GM18519 (cell line): ENCODE measurements at regions not wholly inside any gene's neighbourhood (a gene's known extent, or its start where the extent isn't known, plus 50 kb on each side); places are given as distances from the start of the nearest gene placed in this dataset.

ENCODE experiments used
- ATAC-seq: cut with Tn5 transposase; IDR thresholded peaks from one replicate; pipeline ENCODE4 v1.9.1; 2021; ENCODE audit warnings: mild to moderate bottlenecking, moderate library complexity; ENCODE audit not compliant: unreplicated experiment, low FRiP score

DNA sequence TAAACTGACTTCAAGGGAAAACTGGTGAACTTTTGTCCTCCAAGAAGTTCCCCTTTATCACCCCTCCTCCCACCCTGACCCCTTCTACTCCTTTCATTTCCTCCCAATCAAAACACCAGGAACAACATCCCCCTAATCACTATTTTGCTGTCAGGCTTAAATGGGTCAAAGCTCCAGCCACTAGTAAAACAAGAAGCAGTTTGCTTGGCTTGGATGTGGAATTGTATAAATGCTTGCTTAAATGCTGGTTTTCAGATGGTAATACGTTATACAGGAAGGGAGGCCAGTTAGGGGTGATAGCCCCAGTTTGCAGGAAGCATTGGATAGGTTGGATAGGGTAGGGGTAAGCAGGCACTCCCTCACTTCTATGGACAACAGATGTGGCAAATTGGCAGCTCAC, 473.6 kb downstream of the AGTPBP1 start:
- ATAC-seq: no peak

DNA sequence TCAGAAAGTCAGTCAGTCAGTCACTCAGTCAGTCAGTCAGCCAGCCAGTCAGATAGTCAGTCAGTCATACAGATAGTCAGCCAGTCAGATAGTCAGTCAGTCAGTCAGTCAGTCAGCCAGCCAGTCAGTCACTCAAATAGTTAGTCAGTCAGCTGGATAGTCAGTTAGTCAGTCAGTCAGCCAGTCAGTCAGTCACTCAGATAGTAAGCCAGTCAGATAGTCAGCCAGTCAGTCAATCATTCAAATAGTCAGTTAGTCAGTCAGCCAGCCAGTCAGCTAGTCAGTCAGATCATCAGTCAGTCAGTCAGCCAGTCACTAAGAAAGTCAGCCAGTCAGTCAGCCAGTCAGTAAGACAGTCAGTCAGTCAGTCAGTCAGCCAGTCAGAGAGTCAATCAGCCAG, 477.1 kb downstream of the AGTPBP1 start:
- ATAC-seq: no peak

DNA sequence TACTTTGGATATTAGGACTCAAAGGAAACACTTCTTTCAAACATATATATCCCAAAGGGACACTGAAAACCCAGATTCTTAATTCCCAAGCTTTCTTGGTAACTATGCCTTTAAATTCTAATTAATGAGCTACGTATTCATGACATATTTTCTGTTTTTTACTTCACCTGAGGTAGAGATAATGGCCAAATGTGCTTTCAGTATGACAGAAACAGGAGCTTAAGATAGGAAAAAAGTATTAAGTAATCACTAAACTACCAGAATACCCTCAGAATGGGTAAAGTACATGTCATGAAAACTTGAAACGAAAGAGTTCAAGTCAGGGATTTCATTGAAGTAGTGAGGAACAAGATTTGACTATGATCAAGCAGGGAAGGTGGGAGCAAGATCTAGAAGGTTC, 478.5 kb downstream of the AGTPBP1 start:
- no peak for ATAC-seq

DNA sequence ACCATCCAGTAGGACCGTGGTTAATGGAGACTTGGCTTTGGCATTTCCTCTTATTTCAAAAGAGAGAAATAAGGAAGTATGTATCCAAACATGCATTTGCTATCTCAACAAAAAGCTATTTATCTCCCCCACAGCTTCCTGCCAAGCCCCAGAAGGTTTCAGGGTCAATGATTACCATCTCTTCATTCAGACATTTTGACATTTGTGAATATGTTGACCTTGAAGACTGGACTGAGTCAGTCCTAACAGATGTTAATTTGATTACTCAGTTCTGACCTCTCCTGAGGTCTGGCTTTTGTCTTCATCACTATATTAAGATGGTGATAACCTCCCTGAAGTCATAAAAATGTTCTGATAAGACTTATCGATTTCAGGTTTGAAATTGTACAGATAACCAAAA, 479.4 kb downstream of the AGTPBP1 start:
- no peak for ATAC-seq

DNA sequence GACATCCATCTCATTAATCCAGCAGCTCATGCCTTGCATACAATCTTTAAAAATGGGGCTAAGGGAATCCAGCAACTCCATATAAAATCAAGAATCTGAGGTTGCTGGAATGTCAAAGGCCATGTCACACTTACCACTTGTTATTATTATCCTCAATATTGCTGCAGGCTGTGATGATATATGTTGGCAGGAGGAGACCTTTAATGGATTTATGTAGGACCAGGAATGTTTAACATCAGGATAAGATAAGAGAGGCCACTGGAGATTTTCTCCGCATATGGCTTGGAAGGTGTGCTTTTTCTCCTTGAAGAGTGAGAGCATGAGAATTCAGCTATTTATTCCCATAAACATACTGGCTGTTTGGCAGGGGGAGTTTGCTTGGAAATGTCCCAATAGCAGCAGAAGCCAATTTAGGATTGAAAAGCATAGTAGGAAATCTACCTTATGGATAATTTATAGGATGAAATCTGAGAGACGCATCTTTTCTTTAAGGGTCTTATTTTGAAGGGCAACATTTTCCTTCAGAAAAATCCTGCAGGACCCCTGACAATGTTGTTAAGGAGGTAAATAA, 481.4 kb downstream of the AGTPBP1 start:
- no peak for ATAC-seq

DNA sequence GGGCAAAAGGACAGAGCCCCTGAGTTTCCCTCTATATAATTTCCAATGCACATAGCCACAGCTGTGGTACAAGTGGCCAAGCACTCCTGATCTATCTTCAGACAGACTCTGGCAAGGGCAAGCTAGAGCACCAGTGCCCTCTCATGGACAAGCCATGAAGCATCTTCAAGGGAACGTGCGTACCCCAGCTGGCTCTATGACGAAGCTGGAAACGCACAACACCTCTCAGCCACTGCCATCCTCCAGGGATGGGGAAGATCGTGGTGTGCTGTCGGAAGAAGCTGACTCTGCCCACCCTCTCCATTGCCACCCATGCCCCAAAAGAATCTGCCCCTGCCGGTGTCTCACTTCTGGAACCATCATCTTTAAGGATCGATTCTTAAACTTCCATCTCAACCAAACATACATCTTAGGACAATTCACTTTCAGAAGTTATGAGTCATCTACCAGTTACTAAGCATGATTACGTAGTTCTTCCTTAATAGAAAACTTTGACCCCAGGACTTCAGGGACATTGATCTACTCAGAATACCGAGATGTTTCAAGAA, 482.9 kb downstream of the AGTPBP1 start:
- no peak for ATAC-seq

DNA sequence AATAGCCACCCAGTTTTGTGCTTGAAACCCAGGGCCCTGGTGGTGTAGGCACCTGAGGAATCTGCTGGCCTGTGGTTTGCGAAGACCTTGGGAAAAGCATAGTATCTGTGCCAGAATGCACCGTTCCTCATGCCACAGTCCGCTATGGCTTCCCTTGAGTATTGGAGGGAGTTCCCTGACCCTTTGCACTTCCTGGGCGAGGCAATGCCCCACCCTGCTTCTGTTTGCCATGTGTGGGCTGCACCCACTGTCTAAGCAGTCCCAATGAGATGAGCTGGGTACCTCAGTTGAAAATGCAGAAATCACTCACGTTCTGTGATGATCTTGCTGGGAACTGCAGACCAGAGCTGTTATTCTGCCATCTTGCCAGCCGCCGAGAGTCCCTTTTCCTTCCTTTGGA, 483.5 kb downstream of the AGTPBP1 start:
- ATAC-seq: no peak

DNA sequence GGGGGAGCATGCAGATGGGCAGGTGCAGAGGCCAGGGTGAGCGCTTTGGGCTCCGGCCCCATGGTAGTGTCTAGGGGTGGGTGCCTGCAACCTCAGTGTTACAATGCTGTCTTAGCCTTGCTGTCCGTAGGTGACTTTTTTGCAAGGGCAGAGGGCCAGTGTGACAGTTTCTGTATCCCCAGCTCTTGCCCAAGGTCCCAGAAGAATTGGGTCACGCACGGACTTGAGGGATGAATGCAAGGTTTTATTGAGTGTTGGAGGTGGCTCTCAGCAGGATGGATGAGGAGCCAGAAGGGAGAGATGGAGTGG, 492.5 kb downstream of the AGTPBP1 start:
- ATAC-seq: no peak

DNA sequence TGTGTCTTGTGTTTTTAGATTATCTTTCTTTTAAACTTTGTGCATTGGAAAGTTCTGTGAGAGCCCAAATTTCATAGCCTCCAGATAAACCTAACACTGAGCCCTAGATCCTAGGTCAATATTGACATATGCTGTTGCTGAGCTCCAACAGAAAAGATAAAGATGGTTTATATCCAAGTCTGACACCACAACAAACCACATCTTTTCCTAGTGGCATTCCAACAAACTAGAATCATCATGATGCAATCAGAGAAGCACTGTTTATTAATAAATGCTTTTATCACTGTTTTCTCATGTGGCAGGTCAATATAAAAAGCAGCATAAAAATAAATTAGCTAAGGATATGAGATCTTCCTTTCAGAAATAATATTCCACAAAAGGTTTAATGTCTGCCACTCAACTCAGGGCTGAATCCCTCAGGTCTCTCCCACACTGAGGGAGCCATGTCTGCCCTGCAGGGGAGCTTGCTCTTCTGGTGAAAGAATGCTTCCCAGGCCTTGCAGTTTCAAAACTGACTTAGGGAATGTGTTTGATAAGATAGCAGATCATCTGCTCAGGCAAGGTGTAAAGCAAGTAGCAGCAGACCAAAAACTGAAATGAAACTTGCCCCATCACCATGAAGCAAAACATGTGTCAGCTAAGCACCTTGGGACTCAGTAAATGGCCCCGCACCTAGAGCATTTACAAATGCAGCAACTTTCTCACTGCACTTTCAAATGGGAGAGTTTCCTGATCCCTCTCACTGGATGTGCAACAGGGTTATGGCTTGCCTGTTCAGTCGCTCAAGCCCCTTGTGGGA, 493.0 kb downstream of the AGTPBP1 start:
- ATAC-seq: no peak

DNA sequence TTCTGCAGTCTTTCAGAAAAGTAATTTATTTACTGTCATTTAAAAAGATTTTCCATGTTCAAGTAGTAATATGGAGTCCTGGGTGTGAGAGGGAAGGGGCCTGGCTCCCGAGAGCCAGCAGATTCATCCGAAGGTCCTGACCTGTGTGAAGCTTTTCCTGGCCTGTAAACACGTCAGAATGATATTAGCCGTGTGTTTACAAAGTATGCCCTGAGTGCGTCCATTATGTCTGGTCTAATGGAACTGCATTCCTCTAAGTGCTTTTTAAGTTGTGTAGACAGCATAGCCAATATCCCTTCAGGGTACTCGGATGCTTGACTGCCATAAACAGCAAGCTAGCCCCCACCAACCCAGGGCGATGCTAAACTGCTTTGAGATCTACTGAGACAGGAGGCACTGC, 495.2 kb downstream of the AGTPBP1 start:
- ATAC-seq: no peak

DNA sequence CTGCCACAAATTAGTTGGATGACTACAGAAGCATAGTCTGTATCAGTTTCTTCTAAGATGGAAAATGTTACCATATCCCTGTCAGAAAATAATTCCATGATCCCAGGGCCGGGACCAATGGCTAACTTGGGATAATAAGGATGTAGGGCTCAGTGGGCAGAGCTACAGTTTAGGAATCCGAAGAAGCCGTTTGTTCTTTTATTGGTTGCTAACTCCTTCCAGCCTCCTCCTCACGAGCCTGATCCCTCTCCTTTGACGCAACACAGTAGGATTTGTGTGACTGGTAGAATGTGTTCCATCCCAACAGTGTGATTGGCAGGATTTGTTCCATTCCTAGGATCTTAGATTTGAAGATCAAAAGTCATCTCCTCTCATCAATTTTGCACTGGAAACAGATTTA, 496.9 kb downstream of the AGTPBP1 start:
- ATAC-seq: no peak

DNA sequence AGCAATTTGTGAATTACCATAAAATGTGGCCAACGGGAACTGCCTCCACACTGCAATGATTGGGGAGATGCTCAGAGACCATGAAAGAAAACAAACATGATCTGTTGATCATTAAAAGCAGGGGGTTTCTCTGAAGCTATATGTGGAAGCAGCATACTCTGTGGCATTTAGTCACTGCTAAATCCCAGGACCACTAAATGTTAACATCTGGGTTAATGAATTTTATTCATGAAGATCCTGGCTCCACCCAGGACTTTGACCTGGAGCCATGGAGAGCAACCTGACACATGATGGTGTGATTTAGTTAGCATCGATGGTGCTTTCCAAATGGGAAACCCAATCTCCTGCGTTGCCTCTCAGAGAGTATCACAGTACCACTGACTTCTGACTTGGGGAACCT, 497.8 kb downstream of the AGTPBP1 start:
- ATAC-seq: no peak

DNA sequence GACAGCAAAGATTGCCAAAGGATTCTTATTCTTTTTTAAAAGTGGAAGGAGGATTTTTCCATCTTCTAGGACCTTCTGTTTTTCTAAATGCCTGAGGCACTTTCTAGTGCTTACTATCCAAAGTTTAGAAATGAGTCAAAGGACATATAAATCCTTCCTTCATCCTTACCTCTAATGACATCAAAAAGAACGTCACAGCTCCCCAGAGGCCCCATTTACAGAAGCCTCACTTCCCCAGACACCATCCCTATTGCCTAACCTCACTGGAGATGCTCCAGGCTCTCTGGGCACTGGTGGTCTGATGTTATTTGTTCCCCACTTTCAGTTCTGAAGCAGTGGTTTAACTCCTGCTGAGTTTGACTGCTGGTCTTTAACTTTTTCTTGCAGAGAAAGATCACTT, 504.3 kb downstream of the AGTPBP1 start:
- ATAC-seq: no peak

DNA sequence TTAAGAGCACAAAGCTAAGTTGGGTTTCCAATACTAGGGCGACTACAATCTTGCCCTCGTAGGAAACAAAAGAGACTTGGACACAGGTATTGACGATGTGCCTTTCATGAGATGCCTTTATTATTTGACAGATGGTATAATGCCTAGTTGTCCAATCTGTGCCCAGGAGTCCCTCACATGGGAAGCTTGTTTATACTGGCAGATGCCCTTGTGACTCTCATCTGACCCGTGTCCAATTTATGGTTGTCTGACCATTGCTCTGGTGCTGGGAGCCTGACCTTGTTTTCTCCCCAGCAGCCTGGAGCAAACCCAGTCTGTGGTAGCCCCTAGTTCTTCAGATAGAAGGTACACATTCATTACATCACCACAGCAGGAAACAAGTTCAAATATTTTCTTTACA, 511.7 kb downstream of the AGTPBP1 start:
- ATAC-seq: no peak

DNA sequence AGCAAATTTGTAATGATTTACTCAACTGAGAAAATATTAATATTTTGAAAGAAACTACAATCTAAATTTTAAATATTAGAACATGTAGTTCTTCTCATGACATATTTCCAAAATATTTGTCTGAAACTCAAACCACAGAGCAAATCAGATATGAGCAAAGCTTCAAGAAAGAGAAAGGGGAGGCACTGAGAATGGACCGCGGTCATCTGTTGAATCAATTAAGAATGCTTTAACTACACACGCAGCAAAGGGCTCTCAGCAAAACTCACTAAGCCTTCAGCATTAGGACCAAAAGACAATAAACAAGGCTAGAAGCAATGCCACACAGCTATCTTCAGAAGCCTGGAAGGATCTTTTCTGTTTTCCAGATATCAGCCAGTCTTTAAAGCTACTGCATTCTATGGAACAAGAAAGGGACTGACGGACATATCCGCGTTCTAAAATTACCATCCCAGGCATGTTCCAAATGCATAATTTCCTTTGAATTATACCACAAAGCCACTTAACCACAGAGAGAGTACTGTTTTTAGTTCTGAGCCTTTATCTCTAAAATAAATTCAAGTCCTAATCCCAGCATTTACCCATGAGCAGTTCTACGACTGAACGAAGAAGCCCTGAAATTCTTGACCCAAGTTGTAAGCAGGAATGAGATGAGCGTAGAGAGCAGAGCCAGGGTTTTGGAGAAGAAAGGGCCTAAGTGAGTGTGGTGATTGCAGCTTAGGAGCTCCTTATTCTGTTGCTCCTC, 513.5 kb downstream of the AGTPBP1 start:
- no peak for ATAC-seq

DNA sequence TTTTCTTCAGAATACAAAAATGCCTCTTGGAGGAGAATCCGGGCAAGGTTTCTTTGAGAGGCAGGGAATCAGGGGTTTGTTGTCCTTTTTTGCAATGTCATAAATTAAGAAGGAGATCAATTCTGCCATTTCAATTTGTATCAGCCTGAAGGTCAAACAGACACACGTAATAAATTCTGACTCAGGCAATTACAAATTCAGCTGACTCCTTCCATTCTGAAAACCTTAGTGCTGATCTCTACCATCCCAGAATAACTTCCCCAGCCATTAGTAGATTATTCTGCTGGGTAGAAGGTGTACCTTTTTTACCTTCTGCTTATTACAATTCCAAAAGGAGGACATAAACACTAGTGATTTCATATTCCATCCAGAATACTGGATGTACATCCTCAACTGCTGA, 516.6 kb downstream of the AGTPBP1 start:
- no peak for ATAC-seq

DNA sequence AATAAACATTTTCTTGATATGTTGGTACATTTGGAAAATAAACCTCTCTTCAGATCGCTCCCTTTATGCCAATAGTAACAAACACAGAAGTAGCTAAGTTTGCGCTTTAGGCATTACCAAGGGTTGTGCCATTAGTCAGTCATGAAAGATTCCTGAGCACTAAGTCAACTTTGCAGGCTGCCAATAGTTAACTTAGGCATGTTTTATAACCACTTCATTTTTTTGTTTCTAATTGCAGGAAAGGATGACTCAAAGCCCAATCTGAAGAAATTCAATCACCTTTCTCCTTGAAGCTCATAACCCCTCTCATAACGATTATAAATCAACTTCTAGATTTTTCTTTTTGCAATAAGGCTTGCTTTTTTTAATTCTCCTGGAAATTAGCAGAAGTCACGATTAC, 517.0 kb downstream of the AGTPBP1 start:
- ATAC-seq: no peak

DNA sequence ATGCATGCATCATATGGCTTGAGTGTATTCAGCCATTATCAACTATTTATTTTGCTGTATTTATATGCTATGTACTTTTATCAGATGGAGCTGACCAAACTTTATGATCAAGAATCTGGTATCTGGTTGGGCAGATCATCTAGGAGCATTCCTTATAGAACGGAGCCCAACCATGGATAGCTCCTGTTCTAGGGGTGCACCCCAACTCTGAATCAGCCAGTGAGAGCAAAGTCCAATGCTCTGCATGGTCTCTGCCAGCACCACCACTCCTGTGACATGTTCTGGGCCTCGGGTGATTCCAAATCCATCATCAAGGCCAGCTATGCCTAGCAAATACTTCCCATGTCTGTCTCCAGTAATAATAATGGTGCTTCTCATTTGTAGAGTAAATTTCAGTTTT, 517.5 kb downstream of the AGTPBP1 start:
- ATAC-seq: no peak

DNA sequence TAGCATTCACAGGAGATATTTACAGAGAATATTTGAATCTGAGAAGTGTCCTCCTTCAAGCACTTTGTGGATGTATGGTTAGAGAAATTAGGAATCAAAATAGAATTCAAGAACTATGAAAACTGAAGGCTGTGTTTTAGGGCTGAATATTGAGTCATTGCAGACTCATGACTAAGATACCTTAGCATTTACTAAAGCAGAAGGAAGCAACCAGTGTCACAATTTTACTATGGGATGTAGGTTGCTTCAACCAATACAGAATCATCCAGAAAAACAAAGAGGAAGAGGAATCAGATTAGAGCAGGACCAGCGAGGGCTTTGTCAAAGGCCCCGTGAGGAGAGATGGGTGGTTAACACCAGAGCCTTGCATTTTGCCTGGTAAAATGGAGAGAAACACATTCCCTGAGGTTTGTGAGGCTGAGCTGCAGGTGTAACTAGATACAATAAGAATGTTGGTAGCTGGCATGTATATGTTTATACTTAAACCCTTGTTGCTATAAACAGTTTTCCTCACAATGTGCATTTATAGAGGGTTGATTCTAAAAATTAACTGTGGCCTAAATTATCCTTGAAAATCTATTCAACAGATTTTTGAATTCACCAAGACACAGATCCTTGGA, 518.1 kb downstream of the AGTPBP1 start:
- no peak for ATAC-seq

DNA sequence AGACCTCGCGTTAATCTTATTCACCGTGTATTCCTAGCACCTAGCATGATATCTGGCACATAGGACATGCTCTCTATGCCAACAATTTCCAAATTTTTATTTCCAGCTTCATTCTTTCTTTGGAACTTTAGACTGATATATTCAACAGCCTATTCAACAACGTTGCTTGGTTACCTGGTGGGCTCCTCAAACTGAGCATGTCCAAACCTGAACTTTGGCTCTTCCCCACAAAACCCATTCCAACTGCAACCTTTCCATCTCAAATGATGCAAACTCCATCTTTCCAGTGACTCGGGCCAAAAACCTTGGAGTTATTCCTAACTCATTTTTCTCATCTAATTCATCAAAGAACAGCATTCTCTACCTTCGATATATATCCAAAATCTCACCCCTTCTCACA, 525.2 kb downstream of the AGTPBP1 start:
- no peak for ATAC-seq

DNA sequence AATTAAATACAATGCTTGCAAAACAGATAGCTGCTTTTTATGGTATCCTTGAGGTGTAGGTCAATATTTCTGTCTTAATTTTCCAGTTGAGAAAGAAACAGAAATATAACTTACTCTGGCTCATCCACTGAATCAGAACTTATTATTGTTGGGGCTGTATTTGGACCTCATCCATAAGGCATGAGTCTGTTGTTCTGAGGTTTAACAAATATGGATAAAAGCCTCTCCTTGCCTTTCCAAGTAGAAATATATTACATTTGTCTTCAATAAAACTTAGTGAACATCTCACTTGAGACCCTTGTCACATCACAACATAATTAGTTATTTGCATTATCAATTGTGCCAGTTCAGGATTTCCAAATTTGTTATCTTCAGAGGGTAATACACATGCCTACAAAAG, 525.8 kb downstream of the AGTPBP1 start:
- no peak for ATAC-seq
